Mesodermal cell (in vitro differentiated cells): ENCODE measurements at regions not wholly inside any gene's neighbourhood (a gene's known extent, or its start where the extent isn't known, plus 50 kb on each side); places are given as distances from the start of the nearest gene placed in this dataset.
"Not testable (repeated sequence)": the region's sequence is repeated elsewhere in the genome, so short reads cannot be mapped to it uniquely, and the experiment has no call there.

Source experiments
- H3K27ac ChIP-seq: 2 replicates; pipeline ENCODE4 v1.7.0; 2013; ENCODE audit warnings: mild to moderate bottlenecking, low read depth, low read length, moderate library complexity; ENCODE audit not compliant: severe bottlenecking
- H3K36me3 ChIP-seq: 2 replicates; pipeline ENCODE4 v1.7.1; 2013; ENCODE audit warnings: mild to moderate bottlenecking, low read length, moderate library complexity; ENCODE audit not compliant: control insufficient read depth, insufficient read depth
- H3K4me1 ChIP-seq: one replicate; pipeline ENCODE4 v1.7.1; 2013; ENCODE audit warnings: mild to moderate bottlenecking, low read length; ENCODE audit not compliant: insufficient read depth, control insufficient read depth, poor library complexity, severe bottlenecking
- H3K4me3 ChIP-seq: 2 replicates; pipeline ENCODE4 v1.7.0; 2013; ENCODE audit warnings: low read length, control low read depth, mild to moderate bottlenecking; ENCODE audit not compliant: insufficient read depth, poor library complexity, severe bottlenecking; ENCODE audit errors: extremely low read depth
- H3K9me3 ChIP-seq: 2 replicates; pipeline ENCODE4 v1.7.1; 2013; ENCODE audit warnings: mild to moderate bottlenecking, low read length, moderate library complexity; ENCODE audit not compliant: control insufficient read depth
- WGBS, 2 experiments: methylation state at CpG; one replicate each; pipeline ENCODE4 v1.1.5; 2013; ENCODE audit warnings: missing lambda C conversion rate in 2 of 2; ENCODE audit not compliant: insufficient coverage in 2 of 2; 5-methylcytosine and 5-hydroxymethylcytosine counted together

DNA sequence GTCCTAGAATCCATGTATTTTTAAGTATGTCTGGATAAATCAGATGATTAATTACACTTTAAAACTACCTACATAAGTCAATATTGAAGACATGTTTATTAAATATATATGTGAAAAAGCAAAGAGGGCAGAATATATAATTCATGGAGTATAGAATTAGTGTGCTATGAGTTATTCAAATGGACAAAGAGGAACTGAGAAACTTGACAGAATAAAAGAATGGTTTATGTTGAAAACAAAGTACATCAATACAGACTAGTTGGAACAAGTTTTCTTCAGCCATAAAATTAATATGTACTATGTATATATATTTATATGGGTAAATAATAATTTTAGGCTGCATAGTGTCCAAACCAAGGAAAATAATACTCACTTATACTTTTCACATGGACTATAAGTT lies 173.5 kb downstream of the NPFFR2 start:
- Histone ChIP-seq H3K4me1 (peaks cover 11% of the 10 kb centered on the region), H3K9me3 (no peaks in the 10 kb centered on the region), H3K4me3 (no peak overlapping the region), H3K36me3 (no peaks in the 10 kb centered on the region), H3K27ac (no peak overlapping the region)

DNA sequence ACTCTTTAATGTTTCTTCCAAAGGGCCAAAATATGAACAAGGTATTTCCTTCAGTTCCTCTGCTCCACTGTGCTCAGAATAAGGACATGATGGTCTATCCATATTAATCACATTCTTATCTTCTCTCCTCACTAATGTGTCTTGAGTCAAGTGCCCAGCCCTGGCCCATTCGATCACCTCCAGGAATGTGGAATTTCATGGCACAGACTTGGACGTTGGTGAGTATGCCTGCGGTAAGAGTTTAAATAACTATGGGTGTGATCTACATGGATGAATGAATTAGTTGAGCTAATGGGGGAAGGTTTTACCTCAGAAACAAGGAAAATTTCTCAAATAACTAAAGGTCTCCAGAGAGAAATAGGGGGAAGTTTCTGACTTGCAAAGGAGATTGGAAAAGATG lies 174.0 kb downstream of the NPFFR2 start:
- Histone ChIP-seq H3K4me1 (peaks cover 11% of the 10 kb centered on the region), H3K36me3 (no peaks in the 10 kb centered on the region), H3K27ac (no peak overlapping the region), H3K9me3 (no peaks in the 10 kb centered on the region), H3K4me3 (no peak overlapping the region)
- 93% methylated on average over 3 of the region's 3 CpGs; no CpG with 5 or more reads in 1 of the 2 experiments for WGBS, 2 experiments

DNA sequence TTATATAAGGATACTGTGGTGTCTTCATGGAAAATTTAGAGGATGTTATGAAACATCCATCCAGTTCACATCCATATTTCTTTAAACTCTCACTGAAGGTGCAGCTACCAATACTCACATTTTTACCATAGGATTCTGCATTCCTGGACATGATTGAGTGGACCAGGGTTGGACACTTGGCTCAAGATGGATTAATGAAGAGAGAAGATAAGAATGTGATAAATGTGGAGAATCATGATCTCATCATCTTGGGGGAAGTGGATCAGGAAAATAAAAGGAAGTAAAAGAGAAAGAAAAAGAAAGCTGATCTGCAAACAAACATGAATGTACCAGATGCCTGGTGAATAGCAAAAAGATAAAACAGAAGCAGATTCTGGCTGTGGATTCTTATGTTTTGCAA lies 175.4 kb downstream of the NPFFR2 start:
- no peak overlapping the region for H3K4me3 ChIP-seq
- no peaks in the 10 kb centered on the region for H3K9me3 ChIP-seq
- peaks cover 11% of the 10 kb centered on the region for H3K4me1 ChIP-seq
- H3K27ac ChIP-seq, result peak overlapping the region; percentile 18
- H3K36me3 ChIP-seq, result no peaks in the 10 kb centered on the region

DNA sequence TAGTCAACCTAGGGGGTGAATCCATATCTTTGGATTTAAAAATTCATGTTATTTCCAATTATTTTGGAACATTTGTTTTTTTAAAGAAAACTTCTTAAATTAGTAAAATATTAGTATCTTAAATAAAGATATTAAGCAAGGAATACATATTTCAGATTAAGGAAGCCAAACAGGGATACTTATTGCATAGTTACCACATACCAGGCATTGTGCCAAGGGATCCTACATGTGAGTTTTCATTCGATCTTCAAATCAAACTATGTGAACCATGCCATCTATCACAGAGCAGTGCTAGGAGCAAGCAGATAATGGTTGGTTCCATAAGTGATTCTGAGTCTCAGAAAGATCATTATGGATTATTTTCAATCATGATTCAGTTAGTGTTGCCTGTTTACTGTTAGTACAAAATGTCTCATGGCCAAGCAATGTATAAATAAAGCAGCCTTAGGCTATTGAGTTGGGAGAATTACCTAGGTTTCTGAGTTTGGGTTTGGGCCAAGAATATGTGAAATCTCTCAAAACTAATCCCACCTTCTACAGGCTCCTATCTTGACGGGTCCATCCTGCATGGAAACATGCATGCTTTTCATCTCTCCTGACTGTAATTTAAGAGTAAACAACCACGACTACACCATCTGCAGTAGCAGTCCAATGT lies 176.7 kb downstream of the NPFFR2 start:
- H3K27ac ChIP-seq, result no peak overlapping the region
- H3K4me3 ChIP-seq, result no peak overlapping the region
- H3K9me3 ChIP-seq, result no peaks in the 10 kb centered on the region
- WGBS, 2 experiments, result 92% methylated on average over 1 to 2 of the region's 3 CpGs
- H3K36me3 ChIP-seq, result no peaks in the 10 kb centered on the region
- peaks cover 11% of the 10 kb centered on the region for H3K4me1 ChIP-seq

DNA sequence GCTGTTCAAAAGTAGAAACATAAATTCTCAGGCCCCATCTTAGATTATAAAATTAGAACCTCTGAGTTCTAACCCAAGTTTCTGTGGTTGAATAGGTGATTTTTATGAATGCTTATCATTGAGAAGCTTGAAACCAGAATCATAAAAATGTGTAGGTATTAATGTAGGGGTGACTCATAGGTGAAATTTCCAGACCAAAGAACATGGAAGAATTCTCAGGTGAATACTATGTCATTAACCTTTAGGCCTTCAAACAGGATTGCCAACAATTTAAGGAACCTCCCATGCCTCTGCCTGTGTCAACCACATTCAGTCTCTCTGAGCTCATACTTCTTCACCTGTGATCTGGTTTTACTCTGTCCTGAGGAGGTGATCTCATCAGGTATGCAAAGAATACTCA lies 177.8 kb downstream of the NPFFR2 start:
- Histone ChIP-seq H3K36me3 (no peaks in the 10 kb centered on the region), H3K9me3 (no peaks in the 10 kb centered on the region), H3K4me1 (peaks cover 11% of the 10 kb centered on the region), H3K4me3 (no peak overlapping the region), H3K27ac (no peak overlapping the region)

DNA sequence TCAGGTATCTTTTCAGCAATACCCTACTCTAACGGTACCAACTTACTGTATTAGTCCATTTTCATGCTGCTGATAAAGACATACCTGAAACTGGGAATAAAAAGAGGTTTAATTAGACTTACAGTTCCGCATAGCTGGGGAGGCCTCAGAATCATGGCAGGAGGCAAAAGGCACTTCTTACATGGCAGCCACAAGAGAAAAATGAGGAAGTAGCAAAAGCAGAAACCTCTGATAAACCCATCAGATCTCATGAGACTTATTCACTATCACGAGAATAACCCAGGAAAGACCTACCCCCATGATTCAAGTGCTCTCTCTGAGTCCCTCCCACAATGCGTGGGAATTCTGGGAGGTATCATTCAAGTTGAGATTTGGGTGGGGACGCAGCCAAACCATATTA lies 182.0 kb downstream of the NPFFR2 start:
- not testable (repeated sequence) for H3K27ac ChIP-seq, H3K36me3 ChIP-seq, H3K4me3 ChIP-seq, H3K9me3 ChIP-seq, H3K4me1 ChIP-seq
- WGBS, 2 experiments, result 88 to 100% methylated on average over 1 to 3 of the region's 5 CpGs

DNA sequence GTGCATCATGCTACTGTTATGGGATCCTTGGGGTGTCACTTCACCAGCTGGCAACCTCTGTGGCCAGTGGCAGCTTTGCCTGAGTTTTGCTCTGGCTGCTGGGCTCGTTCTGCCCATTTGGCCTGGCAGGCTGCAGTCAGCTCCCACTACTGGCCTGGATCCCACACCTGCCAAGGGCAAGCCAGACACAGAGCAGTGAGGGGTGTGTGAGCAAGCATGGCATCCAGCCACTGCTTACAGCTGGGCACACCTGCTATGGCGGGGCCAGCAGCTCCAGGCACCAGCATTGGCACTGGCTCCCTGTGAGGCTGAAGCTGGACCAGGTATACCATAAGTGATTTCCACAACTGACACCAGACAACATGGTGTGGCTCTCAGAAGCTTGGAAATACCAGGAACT lies 183.4 kb downstream of the NPFFR2 start:
- H3K9me3 ChIP-seq, result peaks cover 3% of the 10 kb centered on the region
- H3K27ac ChIP-seq, result no peak overlapping the region
- H3K4me3 ChIP-seq, result no peak overlapping the region
- 88 to 91% methylated on average over 1 to 2 of the region's 2 CpGs for WGBS, 2 experiments
- H3K4me1 ChIP-seq, result no peaks in the 10 kb centered on the region
- no peaks in the 10 kb centered on the region for H3K36me3 ChIP-seq

DNA sequence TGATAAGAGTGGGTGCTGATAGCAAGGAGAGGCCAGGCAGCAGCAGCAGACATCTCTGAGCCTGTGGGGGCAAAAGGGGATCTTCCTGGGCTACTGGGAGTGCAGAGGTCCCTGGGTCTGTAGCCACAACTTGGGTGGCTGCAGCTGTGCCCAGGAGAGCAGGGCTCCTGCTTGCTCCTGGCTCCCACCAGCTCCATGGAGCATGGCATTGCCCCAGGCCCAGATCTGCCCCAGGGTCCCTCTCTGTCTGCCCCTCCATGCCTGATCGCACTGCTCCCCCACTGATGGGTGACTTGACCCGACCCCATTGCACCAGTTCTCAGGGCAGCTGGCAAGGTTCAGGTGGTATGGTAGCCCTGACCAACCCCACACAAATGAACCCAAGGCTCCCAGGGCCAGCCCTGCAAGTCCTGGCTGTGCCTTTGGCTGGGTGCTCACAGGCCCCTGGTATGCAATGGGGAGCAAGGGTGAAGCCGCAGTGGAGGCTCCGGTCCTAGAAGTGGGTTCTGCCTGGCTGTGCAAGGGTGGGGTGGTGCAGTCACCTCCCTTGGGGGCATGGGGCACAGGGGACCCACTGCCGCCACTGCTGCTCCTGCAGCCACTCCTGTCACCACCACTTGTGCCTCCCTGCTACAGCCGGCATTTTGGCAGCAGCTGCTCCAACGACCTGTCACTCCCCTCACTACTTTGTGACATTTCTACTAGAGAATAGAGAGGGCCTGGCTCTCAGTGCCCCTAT lies 184.9 kb downstream of the NPFFR2 start:
- no peak overlapping the region for H3K27ac ChIP-seq
- no peaks in the 10 kb centered on the region for H3K4me1 ChIP-seq
- H3K4me3 ChIP-seq, result no peak overlapping the region
- WGBS, 2 experiments, result 76 to 92% methylated on average over 2 to 4 of the region's 7 CpGs
- H3K9me3 ChIP-seq, result peaks cover 3% of the 10 kb centered on the region
- no peaks in the 10 kb centered on the region for H3K36me3 ChIP-seq

DNA sequence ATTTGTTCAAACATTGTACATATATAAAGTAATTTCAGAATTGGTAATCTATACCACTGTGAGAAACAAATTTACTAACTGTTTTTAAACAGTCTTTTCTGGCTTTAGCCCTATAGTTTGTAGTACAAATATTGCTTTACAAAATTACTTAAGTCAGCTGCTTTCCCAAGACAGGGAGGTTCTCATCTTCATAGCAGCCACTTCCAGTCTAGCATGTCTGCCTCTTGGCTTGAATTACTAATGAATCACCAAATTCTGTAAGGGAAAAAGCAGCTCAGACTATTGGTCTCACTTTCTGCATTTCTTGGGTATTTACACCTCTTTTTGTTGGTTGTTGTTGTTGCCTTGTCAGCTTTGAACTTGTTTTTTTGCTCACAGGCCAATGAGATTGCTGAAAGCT lies 187.2 kb downstream of the NPFFR2 start:
- Histone ChIP-seq H3K36me3 (no peaks in the 10 kb centered on the region), H3K9me3 (peaks cover 3% of the 10 kb centered on the region), H3K27ac (no peak overlapping the region), H3K4me1 (no peaks in the 10 kb centered on the region), H3K4me3 (no peak overlapping the region)
